HPDE6-E6E7 (cell line): ENCODE measurements at regions not wholly inside any gene's neighbourhood (a gene's known extent, or its start where the extent isn't known, plus 50 kb on each side); places are given as distances from the start of the nearest gene placed in this dataset.
"Not testable (repeated sequence)": the region's sequence is repeated elsewhere in the genome, so short reads cannot be mapped to it uniquely, and the experiment has no call there.

Source experiments
- DNase-seq: peaks from one replicate; pipeline ENCODE4 v3.0.0; 2011; ENCODE audit warnings: missing footprints; ENCODE audit errors: extremely low spot score

DNA sequence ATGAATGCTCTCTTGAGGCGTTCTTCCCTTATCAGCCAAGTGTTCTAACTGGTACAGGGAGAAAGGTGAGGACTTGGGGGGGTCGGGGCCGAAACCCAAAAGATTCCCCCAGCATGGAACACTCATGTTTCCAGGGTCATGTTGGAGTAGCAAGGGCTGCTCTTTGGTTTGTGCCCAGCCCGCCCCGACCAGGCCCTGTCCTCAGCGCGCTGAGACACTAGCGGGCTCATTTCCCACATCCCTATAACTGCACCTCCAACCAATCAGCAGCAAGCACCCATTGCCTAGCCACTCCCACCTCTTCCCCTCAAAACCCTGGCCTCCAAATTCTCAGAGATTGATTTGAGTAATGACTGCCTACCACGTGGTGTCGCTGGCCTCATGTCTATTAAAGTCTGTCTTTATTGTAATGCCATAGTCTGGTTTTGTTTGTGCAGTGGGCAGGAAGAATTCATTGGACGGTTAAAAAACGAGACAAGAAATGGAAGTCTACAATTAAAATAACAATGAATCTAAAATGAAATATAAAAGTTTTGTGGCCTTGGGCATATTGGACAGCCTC is 1928.4 kb downstream of the STIM2 start:
- no peak for DNase-seq

DNA sequence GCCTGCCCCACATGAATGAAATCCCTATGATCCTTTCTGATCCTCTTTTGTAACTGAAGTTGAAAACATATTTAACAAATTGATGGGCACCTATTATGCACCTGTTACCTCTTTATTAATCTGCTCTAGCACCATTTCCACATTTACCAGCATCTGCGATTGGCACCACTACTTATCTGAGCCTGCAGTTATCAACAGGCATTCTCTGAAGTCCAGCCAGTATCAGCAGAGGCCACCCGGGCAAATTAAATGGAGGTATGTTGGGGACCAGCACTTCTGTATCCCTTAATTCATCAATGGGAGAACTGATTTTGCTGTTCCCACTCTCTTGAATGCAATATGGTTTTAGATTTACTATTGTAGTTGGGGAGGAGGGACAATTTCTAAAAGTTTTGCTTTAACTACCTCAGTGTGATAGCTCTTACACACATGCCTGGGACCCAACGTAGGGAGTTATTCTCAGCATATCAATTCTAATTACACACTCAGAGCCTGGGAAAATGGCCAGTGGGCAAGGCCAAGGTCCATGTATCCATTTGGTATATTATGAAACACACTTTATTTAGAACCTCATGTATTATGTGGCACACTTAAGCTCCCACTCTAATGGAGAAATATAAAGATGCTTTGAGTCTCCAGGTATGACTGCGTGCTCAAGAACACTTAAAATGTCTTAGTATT is 1927.1 kb upstream of the PCDH7 start:
- no peak for DNase-seq

DNA sequence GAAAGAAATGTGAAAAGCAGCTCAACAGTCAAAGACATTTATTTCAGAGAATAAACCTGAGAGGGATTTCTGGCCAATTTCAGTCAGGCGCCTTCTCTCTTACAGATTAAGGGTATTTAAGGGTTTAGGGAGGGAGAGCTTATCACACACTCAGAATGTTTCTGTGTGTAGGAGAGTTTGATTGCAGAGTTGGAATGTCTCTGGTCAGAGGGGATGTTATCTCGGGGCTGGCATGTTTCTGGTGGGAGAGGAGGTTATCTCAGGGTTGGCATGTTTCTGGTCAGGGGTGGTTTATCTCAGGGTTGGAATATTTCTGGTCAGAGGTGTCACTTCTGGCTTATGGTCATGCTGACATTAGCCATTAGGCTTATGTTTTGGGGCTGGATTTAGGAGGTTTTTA is 1920.5 kb upstream of the PCDH7 start:
- no peak for DNase-seq

DNA sequence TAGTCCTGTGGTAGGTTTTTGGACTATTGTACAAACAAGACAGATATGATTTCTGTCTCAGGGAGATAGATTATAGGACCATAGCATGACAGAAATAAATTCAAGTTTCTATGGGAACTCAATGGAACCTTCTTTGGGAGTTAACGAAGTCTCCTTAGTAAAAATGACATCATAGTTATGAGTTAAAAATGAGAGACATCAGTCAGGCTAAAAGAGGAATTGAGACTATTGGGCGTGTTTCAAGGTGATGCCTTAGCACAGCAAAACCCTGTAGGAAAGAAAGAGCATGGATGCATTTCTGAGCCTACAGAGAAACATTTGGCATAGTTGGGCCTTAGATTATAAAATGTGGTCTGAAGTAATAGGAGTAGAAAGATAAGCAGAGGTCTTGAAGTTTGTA is 1909.1 kb upstream of the PCDH7 start:
- no peak for DNase-seq

DNA sequence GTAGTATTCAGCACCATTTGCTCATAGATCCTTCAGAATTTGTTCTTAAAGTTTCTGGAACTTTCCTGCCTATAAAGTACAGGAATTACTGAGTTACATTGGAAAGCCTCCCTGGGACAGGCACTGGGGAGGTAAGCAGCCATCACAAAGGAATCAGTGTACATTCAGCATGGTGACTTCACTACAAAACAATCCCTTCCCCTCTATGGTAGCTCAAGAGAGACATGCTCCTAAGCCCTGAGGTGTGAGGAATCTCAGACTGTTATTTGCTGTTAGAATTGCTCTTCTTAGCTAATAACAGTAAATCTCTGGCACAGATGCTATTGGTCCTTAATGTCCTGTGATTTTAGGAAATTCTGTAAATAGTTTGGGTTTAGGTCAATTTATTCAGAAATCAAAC is 1898.0 kb upstream of the PCDH7 start:
- no peak for DNase-seq

DNA sequence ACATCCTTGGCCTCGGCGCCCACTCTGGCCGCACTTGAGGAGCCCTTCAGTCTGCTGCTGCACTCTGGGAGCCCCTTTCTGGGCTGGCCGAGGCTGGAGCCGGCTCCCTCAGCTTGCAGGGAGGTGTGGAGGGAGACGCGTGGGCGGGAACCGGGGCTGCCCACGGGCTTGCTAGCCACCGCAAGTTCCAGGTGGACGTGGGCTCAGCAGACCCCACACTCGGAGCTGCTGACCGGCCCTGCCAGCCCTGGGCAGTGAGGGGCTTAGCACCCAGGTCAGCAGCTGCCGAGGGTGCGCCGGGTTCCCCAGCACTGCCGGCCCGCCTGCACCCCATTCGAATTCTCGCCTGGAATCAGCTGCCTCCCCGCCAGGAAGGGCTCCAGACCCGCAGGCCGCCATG is 1892.3 kb upstream of the PCDH7 start:
- DNase-seq = no peak

DNA sequence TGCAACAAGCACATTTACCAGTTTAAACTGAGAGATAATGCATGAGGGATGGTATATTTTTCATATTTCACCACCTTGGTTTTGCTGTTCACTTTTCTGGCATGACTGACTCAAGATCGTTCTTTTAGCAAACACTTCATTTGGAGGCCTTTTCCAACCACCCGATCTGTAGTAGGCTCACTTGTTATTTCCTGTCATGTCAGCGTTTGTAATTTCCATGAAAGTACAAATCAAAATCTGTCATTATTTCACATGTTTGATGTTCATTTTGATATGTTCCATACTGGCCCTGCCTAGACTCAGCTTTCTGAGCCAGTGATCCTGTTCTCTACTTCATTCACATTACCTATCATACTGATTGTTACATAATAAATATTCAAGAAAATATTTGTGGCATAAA is 1888.3 kb upstream of the PCDH7 start:
- DNase-seq = no peak

DNA sequence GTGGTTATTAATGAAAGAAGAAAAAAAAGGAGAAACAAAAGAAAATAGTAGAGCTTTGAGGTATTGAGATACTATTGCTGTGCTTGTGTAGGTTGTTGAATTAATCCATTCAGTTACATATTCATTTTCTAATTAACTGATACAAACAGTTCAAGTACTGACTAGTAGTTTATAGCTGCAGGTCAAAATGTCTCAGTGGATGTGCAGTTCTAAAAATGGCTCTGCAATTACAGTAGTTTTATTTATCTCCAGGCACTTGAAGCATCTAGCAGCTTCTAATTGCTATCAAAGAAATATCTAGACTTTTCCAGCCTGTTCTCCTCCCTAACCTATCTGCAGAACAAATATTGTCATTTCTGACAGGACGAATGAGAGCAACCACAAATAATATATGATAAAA is 1887.7 kb upstream of the PCDH7 start:
- no peak for DNase-seq

DNA sequence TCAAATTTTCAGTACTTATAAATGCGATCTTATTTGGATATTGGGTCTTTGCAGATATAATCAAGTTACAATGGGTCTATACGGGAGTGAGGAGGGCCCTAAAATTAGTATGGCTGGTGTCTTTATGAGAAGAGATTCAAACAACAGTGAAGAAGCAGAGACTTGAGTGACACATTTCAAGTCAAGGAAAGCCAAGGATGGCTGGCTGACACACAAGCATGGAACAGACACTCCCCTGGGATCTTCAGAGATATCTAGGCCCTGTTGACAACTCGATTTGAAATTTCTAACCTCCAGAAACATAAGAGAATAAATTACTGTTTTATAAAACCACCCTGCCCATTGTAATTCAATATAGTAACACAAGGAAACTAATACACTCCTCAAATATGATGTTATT is 1886.0 kb upstream of the PCDH7 start:
- DNase-seq = no peak

DNA sequence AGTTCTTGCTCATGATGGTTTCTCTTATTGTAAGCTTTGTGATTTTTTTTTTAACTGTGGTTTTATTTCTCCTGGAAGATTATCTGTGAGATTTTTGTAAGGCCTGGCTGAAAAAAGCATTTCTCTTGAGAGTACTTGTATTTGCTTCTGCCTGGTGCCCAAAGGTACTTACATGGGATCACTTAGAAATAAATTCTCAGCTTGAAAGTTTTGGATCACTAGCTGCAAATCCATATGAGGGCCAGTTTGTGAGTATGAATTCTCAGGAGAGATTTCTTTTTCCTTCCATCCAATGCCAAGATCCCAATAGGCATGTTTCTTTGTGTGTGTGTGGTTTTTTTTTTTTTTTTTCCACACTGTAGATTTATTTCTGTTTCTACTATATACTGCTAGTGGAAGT is 1884.7 kb upstream of the PCDH7 start:
- no peak for DNase-seq

DNA sequence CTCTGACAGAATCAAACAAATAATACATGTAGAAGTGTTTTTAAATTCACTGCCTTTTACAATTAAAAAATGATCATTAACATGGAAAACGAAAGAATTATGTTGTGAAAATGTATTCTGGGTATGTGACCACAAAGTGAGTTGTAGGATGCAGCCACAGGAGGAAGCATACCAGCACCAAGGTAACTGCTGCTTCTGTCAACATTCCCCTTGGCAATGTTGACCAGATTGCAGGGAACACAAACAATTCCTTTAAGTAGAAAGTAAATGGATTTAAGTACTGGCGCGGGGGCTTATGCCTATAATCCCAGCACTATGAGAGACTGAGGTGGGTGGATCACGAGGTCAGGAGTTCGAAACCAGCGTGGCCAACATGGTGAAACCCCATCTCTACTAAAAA is 1877.9 kb upstream of the PCDH7 start:
- no peak for DNase-seq

DNA sequence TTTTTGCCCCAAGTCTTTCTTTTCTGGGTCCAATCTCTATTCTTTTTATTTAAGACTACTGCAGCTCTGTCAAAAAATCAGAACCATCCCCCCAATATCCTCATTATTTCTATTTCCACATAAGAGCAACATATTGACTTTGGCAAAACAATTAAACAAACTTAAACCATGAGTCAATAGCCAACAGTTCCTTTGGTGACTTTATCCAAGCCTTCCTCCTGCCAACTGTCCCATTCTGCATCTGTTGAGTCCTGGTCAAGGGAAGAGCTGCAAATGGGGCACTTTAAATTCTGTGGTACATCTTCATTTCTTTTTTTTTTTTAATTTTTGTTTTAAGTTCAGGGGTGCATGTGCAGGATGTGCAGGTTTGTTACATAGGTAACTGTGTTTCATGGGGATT is 1875.0 kb upstream of the PCDH7 start:
- no peak for DNase-seq

DNA sequence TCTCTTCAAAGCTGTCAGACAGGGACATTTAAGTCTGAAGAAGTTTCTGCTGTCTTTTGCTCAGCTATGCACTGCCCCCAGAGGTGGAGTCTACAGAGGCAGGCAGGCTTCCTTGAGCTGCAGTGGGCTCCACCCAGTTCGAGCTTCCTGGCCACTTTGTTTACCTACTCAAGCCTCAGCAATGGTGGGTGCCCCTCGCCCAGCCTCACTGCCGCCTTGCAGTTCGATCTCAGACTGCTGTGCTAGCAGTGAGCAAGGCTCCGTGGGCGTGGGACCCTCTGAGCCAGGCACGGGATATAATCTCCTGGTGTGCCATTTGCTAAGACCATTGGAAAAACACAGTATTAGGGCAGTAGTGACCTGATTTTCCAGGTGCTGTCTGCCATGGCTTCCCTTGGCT is 1863.1 kb upstream of the PCDH7 start:
- DNase-seq = not testable (repeated sequence)

DNA sequence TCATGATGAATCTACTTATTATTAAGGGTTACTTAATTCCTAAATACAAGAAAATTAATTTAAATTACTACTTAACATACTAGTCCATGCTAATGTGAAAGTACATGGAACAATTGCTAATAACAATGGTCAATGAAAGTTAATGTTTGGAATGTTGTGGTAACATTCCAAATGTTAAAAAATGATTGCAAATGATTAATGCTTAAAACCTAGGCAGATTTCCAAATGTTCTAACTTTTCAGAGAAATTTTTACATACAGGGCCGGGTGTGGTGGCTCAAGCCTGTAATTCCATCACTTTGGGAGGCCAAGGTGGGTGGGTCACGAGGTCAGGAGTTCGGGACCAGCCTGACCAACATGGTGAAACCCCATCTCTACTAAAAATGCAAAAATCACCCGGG is 1851.3 kb upstream of the PCDH7 start:
- no peak for DNase-seq

DNA sequence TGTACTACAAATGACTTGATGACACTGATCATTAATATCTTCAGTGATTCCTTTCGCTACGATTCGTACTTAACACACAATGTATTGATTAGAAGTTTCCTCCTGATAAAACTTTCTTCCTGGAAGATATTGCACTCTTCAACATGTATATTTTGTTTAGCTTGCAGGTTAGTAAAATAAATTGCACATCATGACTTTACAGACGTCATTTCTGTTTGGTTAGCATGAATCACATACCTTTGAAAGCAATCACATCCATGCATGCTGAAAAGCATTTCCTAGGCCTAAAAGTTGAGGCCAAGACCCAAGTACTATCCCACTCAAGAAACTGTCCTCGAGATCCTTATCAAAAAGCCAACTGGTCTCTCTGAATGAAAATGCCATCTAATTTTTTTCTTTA is 1841.0 kb upstream of the PCDH7 start:
- no peak for DNase-seq

DNA sequence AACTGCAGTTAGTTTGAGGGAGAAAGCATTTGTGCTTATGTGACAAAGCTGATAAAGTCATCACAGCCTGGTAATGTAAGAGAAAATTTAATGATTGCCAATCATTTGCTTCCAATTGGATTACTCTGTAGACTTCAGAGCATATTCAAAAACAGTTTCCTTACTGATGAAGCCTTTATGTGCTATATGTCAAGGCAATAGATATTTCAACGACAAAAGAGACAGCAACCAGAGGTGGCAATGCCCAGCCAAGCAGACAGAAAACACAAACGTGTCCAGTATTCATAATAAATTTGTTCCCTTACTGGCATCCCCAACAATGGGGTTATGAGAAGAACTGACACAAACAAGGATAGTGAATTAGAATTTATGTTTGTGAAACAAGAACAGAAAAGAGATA is 1840.3 kb upstream of the PCDH7 start:
- no peak for DNase-seq

DNA sequence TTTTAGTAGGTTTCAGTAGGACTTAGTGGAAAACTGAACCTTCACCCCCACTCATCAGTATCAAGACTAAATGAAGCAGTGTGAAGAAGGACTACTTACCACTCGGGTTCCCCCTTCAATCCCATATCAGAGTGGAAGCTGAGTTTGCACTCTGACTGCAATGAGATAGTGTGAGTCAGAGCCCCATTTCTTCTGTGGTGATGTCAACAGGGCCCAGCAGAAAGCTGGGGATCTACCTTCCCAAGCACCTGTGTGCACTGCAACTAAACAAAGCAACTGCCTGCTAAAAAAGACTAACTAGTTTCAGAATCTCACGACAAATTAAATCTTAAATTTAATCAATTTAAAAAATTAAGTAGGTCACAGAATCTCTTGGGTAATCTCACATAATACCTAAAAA is 1837.0 kb upstream of the PCDH7 start:
- DNase-seq = no peak

DNA sequence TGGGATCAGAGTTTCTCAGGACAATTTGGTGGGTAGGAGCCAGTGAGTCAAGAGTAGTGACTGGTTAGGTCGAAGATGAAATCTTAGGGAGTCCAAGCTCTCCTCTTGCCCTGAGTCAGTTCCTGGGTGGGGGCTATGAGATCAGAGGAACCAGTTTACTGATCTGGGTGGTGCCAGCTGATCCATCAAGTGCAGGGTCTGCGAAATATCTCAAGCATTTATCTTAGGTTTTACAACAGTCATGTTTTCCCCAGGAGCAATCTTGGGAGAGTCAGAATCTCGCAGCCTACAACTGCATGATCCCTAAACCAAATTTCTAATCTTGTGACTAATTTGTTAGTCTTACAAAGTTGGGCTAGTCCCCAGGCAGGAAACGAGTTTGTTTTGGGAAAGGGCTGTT is 1833.2 kb upstream of the PCDH7 start:
- no peak for DNase-seq

DNA sequence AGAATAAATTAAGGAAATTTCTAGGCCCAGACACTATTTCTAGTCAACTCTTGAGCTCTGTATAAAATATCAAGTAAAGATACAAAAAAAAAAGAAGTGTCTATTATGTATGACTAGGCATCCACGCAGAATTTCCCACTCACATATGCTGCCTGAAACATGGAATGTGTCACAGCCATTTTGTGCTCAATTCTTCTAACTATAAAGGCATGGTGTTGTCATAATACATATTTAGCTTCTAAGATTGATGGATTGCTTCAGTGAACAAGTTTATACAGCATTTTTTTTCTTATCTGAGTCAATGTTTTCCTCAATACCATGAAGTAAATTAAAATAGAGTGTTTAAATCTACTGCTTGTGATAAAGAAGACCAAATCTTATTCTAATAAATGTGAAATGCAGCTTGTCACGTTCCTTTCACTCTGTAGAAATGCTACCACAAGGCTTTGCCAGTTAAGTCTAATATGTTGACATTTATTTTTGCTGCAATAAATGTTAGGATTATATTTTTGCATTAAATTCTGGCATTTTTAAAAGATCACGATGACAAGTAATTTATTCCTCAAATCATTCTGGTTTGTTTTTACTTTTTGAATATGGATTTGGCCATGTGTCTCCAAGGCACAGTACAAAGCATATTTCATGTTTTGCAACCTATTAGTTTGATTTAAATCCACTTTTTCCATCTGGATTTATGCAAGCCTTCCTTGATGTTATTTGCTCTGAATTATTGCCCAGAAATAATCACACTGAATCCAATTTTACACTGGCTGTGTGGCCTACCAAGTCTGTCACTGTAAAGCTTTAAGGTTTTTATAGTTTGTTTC is 1829.0 kb upstream of the PCDH7 start:
- no peak for DNase-seq

DNA sequence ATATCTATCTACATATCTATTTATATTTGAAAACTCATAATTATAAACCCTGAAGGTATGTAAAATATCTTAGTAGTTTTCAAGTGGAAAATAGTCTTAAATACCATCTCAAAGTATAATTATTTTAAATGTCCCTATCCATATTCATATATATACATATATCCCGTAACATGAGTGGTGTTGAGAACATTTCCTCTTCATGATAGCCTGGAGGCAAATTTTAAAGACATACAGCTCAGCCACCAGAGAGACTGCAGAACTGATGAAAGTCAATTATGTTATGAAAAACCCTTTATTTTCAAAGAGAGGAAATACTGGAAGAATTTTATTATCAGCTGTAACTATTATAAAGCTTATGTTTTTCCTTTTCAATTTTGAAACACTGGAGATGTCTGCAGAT is 1806.7 kb upstream of the PCDH7 start:
- no peak for DNase-seq

DNA sequence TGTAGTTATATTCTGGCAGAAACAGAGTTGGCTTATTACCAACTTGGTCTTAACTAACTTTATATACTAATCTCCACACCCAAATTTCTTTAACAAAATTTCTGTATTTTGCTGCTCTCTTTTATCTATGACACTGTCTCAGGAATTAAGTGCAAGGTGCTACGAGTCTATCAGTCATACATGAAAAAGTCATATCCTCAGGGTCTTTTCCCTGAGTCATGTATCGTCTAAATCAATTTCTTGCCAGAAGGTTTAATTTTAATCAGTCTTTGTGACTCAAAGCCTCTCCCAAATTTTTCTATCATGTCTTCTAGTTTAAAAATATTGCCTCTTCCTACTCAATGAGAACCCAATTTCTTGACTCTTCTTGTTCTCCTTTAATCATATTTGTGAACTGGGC is 1803.6 kb upstream of the PCDH7 start:
- no peak for DNase-seq

DNA sequence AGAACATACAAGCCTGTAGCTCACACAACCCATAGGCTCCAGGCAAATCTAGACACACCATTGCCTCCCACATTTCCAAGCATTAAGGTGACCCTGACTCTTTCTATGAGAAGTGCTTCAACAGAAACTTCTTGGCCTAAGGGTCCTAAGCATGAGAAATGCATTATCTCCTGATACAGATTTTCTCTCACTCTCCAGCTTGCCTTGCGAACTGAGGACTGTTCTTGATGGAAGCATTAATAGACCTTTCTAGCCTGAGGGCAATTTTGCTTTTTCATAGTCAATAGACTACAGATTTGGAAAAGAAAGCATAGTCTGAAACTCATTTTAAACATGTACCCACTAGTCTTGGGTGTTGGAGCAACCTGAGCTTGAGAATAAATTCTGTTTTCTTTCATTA is 1801.3 kb upstream of the PCDH7 start:
- DNase-seq = no peak

DNA sequence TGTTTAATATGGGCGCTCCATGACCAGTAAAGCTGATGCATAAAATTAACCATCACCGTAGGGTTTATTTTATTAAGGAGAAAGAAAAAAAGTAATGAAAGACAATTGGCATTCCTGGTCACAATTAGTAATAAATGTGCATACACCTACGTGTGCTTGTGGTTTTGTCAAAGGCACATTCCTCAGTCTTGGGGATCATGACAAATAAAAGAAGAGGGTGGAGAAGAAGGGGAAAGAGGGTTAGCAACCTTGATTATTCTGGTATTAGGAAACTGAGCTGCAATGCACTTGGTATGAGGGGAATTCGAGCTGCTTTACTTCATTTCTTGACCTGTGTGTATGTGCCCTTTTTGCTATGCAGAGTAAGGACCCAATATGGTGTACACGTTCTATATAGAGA is 1798.3 kb upstream of the PCDH7 start:
- no peak for DNase-seq
